Adipocyte (in vitro differentiated cells): ENCODE measurements at regions not wholly inside any gene's neighbourhood (a gene's known extent, or its start where the extent isn't known, plus 50 kb on each side); places are given as distances from the start of the nearest gene placed in this dataset.
A peak's percentile ranks its signal among the peaks of the same experiment; 100 is the strongest.

Source experiments
- DNase-seq: peaks from one replicate; pipeline ENCODE4 v3.0.0-alpha.2; 2015; ENCODE audit warnings: low read depth
- H3K27me3 ChIP-seq: replicated peaks from 2 replicates; pipeline ENCODE4 v1.7.0; 2013; ENCODE audit warnings: mild to moderate bottlenecking, low read length, moderate library complexity; ENCODE audit not compliant: control insufficient read depth, insufficient read depth
- H3K36me3 ChIP-seq: 2 replicates; pipeline ENCODE4 v1.7.0; 2013; ENCODE audit warnings: low read length, mild to moderate bottlenecking, moderate library complexity; ENCODE audit not compliant: control insufficient read depth, insufficient read depth, severe bottlenecking
- H3K4me1 ChIP-seq: 2 replicates; pipeline ENCODE4 v1.7.0; 2013; ENCODE audit warnings: mild to moderate bottlenecking, low read length, moderate library complexity; ENCODE audit not compliant: control insufficient read depth, insufficient read depth
- H3K4me3 ChIP-seq: 2 replicates; pipeline ENCODE4 v1.7.0; 2013; ENCODE audit warnings: mild to moderate bottlenecking, low read length, moderate library complexity
- H3K9ac ChIP-seq: 2 replicates; pipeline ENCODE4 v1.7.0; 2013; ENCODE audit warnings: mild to moderate bottlenecking, low read length, moderate library complexity
- H3K9me3 ChIP-seq: 2 replicates; pipeline ENCODE4 v1.7.0; 2013; ENCODE audit warnings: mild to moderate bottlenecking, low read length, moderate library complexity; ENCODE audit not compliant: control insufficient read depth

- no peaks in the 10 kb centered on the region for H3K4me1 ChIP-seq
- no peak for DNase-seq
- no peaks in the 10 kb centered on the region for H3K9me3 ChIP-seq
- no peaks in the 10 kb centered on the region for H3K36me3 ChIP-seq
- no peak overlapping the region for H3K4me3 ChIP-seq
- no peaks in the 10 kb centered on the region for H3K27me3 ChIP-seq
- no peak overlapping the region for H3K9ac ChIP-seq
These were observed 112.1 kb downstream of the CENPF start for GRCh38 chr1:214715126-214715525.

- no peaks in the 10 kb centered on the region for H3K4me1 ChIP-seq
- H3K36me3 ChIP-seq = no peaks in the 10 kb centered on the region
- H3K9ac ChIP-seq = no peak overlapping the region
- no peaks in the 10 kb centered on the region for H3K27me3 ChIP-seq
- no peak for DNase-seq
- no peaks in the 10 kb centered on the region for H3K9me3 ChIP-seq
- H3K4me3 ChIP-seq = no peak overlapping the region
These were observed 114.4 kb downstream of the CENPF start for GRCh38 chr1:214717351-214717750.

GRCh38 chr1:214718724-214719123 is 115.7 kb downstream of the CENPF start:
- Histone ChIP-seq H3K4me3 (no peak overlapping the region), H3K27me3 (no peaks in the 10 kb centered on the region), H3K36me3 (no peaks in the 10 kb centered on the region), H3K9ac (no peak overlapping the region), H3K9me3 (no peaks in the 10 kb centered on the region), H3K4me1 (no peaks in the 10 kb centered on the region)
- peak; percentile 34 for DNase-seq

DNA sequence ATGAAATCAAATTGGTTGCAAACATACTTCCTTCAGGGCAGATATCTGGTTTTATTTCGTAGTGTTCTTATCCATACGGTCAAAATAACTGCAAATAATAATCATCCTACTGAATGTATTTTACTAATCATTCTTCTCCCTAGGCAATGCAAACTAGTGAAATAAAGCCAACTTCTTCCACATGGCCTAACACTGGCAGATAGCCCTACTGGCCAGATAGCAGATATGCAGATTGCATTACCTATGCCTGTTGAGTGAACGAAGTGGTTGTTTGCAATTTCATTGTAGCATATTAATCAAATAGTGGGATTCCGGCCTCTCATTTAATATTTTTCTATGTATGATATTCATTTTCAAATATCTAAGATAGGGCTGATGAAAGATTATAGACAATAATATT is 116.2 kb downstream of the CENPF start:
- no peaks in the 10 kb centered on the region for H3K9me3 ChIP-seq
- H3K27me3 ChIP-seq = no peaks in the 10 kb centered on the region
- no peaks in the 10 kb centered on the region for H3K36me3 ChIP-seq
- no peak for DNase-seq
- no peak overlapping the region for H3K4me3 ChIP-seq
- no peaks in the 10 kb centered on the region for H3K4me1 ChIP-seq
- H3K9ac ChIP-seq = no peak overlapping the region

- no peaks in the 10 kb centered on the region for H3K9me3 ChIP-seq
- peak; percentile 15 for DNase-seq
- H3K4me1 ChIP-seq = no peaks in the 10 kb centered on the region
- H3K27me3 ChIP-seq = no peaks in the 10 kb centered on the region
- no peak overlapping the region for H3K4me3 ChIP-seq
- H3K36me3 ChIP-seq = no peaks in the 10 kb centered on the region
- no peak overlapping the region for H3K9ac ChIP-seq
These were observed 117.6 kb downstream of the CENPF start for GRCh38 chr1:214720561-214720960.

DNA sequence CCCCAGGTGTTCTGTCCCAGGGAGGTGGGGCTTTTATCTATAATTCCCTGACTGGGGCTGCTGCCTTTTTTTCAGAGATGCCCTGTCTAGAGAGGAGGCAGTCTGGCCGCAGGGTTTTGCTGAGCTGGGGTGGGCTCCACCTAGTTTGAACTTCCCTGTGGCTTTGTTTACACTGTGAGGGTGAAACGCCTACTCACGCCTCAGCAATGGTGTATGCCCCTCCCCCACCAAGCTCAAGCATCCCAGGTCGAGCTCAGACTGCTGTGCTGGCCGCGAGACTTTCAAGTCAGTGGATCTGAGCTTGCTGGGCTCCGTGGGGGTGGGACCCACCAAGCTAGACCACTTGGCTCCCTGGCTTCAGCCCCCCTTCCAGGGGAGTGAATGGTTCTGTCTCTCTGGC is 124.3 kb downstream of the CENPF start:
- H3K4me3 ChIP-seq = no peak overlapping the region
- DNase-seq = no peak
- no peaks in the 10 kb centered on the region for H3K27me3 ChIP-seq
- no peaks in the 10 kb centered on the region for H3K4me1 ChIP-seq
- no peak overlapping the region for H3K9ac ChIP-seq
- no peaks in the 10 kb centered on the region for H3K36me3 ChIP-seq
- peaks cover 12% of the 10 kb centered on the region for H3K9me3 ChIP-seq

DNA sequence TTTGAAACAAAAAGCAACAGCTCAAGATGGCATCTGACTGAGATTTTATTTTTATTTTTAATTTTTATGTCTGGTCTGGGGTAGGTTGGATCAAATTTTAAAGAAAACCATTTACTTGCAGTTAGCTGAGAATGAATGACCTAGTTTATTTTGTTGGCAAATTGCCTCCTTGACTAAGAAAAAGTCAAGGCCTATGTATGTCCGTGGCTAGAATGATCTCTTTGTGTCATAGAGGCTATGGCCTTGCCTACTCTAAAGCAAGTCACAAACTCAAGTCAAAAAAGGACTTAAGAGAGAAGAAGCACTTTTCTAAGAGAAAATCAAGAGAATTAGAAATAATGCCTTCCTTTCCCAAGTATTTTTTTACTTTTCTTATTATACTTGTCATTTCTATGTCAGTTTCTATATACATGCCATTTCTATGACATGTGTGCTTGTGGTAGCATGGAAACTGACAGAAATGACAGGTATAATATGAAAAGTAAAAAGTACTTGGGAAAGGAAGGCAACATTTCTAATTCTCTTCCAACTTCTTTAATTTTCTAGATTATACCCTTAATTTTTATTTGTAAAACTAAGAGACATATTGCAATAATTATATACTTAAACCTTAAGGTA is 136.7 kb downstream of the CENPF start:
- H3K4me3 ChIP-seq = no peak overlapping the region
- peaks cover under 1% of the 10 kb centered on the region for H3K4me1 ChIP-seq
- H3K27me3 ChIP-seq = no peaks in the 10 kb centered on the region
- no peaks in the 10 kb centered on the region for H3K9me3 ChIP-seq
- no peak overlapping the region for H3K9ac ChIP-seq
- DNase-seq = no peak
- no peaks in the 10 kb centered on the region for H3K36me3 ChIP-seq

GRCh38 chr1:214740471-214740870 is 137.5 kb downstream of the CENPF start:
- Histone ChIP-seq H3K9ac (no peak overlapping the region), H3K36me3 (no peaks in the 10 kb centered on the region), H3K9me3 (no peaks in the 10 kb centered on the region), H3K4me1 (peaks cover 7% of the 10 kb centered on the region), H3K27me3 (no peaks in the 10 kb centered on the region), H3K4me3 (no peak overlapping the region)
- no peak for DNase-seq

GRCh38 chr1:214747050-214747635 is 144.1 kb downstream of the CENPF start:
- peaks cover 19% of the 10 kb centered on the region for H3K4me1 ChIP-seq
- DNase-seq = no peak
- H3K9ac ChIP-seq = no peak overlapping the region
- H3K36me3 ChIP-seq = no peaks in the 10 kb centered on the region
- H3K27me3 ChIP-seq = no peaks in the 10 kb centered on the region
- no peaks in the 10 kb centered on the region for H3K9me3 ChIP-seq
- no peak overlapping the region for H3K4me3 ChIP-seq

GRCh38 chr1:214753236-214753852 is 150.3 kb downstream of the CENPF start:
- DNase-seq = no peak
- H3K9ac ChIP-seq = no peak overlapping the region
- peaks cover 18% of the 10 kb centered on the region for H3K9me3 ChIP-seq
- H3K27me3 ChIP-seq = no peaks in the 10 kb centered on the region
- H3K4me1 ChIP-seq = no peaks in the 10 kb centered on the region
- no peaks in the 10 kb centered on the region for H3K36me3 ChIP-seq
- H3K4me3 ChIP-seq = no peak overlapping the region

GRCh38 chr1:214761030-214761429 is 158.0 kb downstream of the CENPF start:
- no peaks in the 10 kb centered on the region for H3K27me3 ChIP-seq
- H3K9ac ChIP-seq = no peak overlapping the region
- H3K9me3 ChIP-seq = peaks cover 59% of the 10 kb centered on the region
- no peak overlapping the region for H3K4me3 ChIP-seq
- DNase-seq = no peak
- no peaks in the 10 kb centered on the region for H3K4me1 ChIP-seq
- no peaks in the 10 kb centered on the region for H3K36me3 ChIP-seq
